HG03354 (cell line): ENCODE measurements at regions not wholly inside any gene's neighbourhood (a gene's known extent, or its start where the extent isn't known, plus 50 kb on each side); places are given as distances from the start of the nearest gene placed in this dataset.

Experiments
- ATAC-seq: cut with Tn5 transposase; IDR thresholded peaks from one replicate; pipeline ENCODE4 v1.9.1; 2021; ENCODE audit warnings: mild to moderate bottlenecking; ENCODE audit not compliant: unreplicated experiment, poor library complexity, severe bottlenecking

DNA sequence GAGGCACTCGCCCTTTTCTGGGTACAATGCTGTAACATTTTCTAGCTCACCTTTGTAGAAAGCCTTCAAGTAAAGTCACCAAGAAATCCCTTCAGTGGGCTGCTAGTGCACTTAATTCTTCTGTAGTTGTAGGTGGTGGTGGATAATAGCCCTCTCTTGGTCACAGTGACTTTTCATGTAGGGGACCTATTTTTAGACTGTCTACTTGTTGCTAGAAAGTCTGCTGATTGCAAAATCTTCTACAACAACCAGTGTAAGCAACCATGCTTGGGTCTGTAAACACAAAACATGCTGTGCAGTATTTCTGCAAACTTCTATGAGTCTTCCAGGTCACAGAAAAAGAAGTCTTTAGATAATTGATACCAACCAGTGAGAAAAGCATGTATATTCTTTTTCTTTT lies 55.6 kb downstream of the PBDC1 start:
- no peak for ATAC-seq

DNA sequence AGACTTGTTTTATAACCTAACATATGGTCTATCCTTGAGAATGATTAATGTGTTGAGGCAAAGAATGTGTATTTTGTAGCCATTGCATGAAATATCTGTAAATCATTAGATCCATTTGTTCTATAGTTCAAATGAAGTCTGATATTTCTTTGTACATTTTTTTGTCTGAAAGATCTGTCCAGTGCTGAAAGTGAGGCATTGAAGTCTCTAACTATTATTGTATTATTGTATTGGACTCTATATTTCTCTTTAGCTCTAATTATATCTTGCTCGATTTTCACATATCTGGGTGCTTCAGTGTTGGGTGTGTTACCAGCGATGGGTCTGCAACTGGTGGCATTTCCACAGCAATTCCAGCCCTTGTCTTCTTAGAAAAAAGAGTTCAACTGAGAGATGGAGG lies 76.0 kb downstream of the PBDC1 start:
- ATAC-seq: no peak

DNA sequence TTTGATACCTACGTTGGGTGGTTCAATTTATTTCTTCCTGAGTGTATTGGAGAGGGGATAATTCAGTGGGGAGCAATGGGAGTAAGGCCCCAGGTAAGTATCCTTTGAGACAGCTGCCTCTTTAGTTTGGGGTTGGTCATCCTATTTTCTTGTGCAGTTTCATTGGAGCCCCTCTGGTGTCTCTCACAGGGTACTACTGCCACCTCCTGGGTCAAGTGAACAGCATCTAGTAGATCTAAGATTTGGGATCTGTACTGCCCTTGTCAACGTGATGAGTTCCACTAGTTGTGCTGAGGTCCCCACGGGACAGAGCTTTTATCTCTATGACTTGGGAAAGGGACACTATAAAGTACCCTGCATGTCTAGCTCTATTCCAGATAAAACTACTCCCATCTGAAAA lies 80.6 kb downstream of the PBDC1 start:
- peak; percentile 88 for ATAC-seq

DNA sequence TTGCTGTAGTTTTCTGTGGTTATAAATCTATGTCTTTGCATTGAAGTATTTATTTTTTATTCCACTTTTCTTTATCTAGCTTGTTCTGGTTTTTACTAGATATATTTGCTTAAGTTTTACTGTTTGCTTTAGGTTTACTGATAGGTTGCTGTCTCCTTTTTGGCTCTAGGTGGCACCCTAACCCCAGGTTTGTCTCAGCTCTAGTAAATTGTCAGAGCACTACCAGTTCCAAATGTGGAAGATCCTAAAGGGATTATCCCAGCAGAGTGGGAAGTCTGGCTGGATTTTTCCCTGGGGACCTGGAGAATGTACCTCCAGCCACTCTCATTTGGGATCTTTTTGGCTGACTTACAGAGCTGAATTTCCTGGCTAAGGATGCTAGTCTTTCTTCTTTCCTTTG lies 106.1 kb downstream of the PBDC1 start:
- ATAC-seq: peak; percentile 88
